ENCODE measurements at regions not wholly inside any gene's neighbourhood (a gene's known extent, or its start where the extent isn't known, plus 50 kb on each side); places are given as distances from the start of the nearest gene placed in this dataset.

DNA sequence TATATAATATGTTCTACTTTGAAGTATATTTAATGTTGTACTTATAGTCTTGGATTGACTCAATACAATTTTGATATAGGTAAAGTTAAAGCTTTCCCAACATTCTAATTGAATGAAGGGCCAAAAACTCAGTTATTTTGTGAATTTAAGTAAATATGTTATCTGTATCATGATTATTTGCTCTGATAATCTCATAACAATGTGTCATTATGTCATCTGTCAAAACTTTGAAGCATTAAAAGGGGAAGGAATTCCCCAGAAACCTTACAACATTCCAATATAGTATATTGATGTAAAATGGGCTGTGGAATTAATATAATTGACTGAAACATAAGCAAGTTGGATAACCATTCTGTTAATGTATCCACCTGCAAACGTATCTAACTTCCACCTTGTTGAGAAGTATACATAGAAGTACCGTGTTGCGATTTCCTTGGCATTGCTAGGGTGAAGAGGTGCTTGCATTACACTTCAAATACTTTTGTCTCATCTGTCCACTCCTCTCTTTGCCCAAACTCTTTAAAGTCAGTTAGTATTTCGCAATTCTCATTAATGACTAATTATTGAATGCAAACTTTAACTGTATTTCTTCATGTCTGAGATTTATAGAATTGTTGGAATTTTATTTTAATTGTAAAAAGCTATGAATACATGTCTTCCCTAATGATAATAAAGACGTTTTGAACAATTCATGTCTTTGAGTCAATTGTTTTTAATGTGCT is 1982.1 kb upstream of the ADGRL3 start:
- intact Hi-C loops (cut with DNase I): no loop called here
- no peak for DNase-seq (ENCODE audit: low spot score)

DNA sequence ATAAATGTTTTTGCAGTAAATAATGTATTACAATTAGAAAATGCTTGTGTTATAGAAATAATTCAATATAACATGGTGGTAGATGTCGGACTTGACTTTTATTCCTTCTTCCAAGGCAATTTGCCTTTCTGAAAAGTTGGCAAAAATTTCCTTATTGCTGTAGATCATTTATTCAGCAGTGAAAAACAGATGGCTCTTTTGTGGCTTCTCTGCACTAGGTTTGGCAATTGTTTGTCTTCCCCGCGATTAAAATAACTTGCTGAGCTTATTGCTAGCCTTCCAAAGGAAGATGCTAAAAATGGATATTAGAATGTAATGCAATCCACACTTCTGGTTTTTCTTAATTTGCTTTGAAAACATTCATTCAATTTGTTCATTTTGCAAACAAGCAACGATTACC is 1977.9 kb upstream of the ADGRL3 start:
- intact Hi-C loops (cut with DNase I): no loop called here
- DNase-seq (ENCODE audit: low spot score): no peak

DNA sequence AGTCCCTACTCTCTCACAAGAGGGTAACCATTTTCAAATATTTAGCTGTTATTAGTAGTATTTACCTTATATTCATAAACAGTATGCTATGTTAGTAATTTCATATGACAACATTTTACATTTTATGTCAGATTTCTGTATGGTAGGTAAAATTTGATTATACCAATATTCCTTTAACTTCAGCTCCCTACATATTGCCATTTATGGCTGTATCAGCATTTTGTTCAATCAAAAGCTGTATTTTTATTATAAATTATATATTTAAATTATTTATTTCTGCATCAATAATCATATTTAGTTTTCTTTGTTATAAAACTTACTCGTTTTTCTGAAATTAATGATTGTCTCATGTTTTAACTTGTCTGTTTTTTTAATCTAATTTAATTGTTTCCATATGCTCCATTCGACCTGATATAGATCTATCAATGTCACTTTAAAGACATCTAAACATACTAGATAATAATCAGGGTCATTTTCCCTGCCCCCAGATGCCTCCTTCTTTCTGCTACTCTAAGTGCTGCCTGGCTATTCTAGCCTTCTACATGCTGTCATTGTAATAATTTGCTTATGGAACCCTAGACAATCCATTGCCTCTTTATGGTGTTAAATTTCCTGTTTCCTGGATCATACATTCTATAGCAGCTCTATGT is 1976.7 kb upstream of the ADGRL3 start:
- intact Hi-C loops (cut with DNase I): no loop called here
- DNase-seq (ENCODE audit: low spot score): no peak

DNA sequence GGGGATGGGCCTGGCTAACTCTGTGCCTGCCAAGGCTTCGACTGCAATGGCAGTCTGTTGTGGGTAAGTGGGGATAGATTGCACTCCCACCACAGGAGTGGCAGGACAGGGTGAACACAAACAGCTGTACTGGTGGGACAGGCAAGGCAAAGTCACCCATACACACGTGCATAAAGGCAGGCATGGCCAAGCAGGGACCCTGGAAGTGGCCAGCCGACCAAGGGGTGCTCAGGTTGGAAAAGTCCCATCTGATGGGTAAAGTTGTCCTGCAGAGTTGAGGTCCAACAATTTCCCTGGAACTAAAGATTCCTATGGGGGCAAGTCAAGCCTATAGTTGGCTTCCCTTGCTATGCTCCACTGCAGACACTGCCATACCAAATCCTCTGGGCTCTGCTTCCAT is 1961.9 kb upstream of the ADGRL3 start:
- no peak for DNase-seq (ENCODE audit: low spot score)
- intact Hi-C loops (cut with DNase I): no loop called here

DNA sequence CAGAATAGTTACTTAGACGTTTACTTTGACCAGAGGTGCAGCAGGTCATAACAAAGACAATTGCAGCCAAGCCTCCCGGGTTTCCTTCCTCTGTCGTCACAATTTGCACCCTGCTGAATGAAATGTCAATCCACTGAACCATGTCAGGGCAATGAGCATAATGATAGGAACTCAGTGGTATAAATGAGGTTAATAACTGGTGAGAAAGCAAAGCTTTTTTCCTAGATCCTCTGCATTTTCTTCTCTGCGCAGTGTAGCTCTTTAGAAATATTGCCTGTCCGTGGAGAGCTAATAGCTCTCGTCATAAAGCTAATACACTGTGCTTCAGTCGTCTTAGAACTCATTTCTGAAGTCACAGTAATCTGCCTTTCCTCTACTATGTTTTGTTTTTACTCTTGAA is 1960.1 kb upstream of the ADGRL3 start:
- no peak for DNase-seq (ENCODE audit: low spot score)
- intact Hi-C loops (cut with DNase I): no loop called here

DNA sequence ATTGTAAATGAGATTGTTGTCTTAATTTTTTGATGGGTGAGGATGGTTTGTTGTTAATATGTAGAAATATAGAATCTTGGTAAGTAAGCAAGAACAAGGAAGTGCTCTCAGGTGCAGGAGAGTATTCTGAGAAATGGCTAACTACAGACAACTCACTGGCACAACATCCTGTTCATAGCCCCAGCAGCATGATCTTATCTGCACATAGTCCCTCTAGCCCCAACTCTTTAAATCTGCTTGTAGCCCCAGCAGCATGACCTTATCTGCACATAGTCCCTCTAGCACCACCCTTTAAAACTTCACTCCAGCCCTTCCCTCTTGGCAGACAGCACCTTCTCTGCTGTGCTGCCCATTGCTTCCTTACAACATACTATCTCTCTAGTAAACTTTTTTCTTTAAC is 1957.1 kb upstream of the ADGRL3 start:
- DNase-seq (ENCODE audit: low spot score): no peak
- intact Hi-C loops (cut with DNase I): no loop called here

DNA sequence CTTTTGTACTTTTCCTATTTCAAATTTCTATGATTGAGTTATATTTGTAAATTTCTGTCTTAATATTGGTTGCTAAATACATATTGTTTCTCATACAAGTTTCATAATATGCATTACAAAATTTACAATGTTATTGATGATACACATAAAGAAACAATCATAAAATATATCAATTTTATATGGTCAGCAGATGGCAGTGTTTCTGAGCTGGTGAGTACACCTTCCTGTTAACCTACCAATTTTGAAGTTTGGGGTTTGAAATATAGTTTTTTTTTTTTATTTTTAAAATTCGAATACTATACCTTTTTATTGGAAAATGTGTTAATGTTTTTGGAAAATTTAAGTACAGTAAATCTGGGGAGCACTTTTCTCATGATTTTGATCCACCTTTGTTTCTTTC is 1953.1 kb upstream of the ADGRL3 start:
- DNase-seq (ENCODE audit: low spot score): no peak
- intact Hi-C loops (cut with DNase I): no loop called here

DNA sequence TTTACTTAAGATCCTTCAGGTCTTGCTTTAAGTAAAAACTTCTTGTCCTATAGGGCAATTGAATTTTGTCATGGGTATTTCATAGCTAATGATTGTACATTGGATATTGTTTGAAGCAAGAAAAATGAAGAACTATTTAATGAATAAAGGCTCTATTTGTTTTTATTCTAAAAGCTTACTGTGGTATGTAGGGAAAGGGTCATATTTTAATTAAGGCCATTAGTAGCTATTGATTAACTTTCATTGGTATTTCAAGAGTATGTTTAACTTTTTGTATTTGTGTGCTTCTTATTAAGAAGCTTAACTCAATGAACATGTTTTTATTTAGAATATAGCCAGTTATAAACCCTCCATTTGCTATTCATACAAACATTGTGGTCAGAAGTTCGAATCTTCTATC is 1951.8 kb upstream of the ADGRL3 start:
- DNase-seq (ENCODE audit: low spot score): no peak
- intact Hi-C loops (cut with DNase I): no loop called here

DNA sequence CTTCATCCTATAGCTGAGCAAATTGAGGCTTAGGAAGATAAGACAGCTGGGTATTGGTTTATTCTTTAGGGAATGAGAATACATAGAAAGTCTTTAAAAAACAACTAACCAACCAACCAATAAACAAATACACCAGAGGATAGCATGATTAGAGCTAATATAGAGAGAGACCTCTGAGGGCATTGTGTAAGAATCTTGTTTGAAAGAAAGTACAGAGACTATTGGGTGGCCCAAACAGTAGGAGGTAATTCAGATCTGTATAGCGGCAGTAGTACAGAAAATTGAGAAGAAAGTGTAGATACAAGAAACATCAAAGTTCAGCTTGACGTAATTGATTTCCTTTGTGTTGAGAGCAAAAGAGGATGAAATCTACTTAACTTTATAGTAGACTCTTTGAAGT is 1951.0 kb upstream of the ADGRL3 start:
- DNase-seq (ENCODE audit: low spot score): no peak
- intact Hi-C loops (cut with DNase I): no loop called here

DNA sequence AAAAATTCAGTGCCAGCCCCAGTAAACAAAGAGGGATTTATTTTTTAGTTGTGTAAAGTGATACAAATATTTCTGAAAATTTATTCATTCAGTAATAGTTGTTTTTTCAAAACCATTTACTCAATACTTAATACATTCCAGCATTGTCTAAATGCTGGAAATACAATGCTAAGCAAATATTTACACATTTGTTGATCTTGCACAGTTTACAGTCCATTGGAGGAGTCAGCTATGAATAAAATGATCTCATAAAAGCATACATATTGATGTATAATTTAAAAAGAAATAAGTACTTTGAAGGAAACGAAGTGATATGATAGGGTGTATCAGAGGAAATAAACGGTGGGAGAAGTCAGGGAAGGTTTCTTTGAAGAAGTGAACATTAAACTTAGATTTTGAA is 1942.1 kb upstream of the ADGRL3 start:
- intact Hi-C loops (cut with DNase I): no loop called here
- no peak for DNase-seq (ENCODE audit: low spot score)

DNA sequence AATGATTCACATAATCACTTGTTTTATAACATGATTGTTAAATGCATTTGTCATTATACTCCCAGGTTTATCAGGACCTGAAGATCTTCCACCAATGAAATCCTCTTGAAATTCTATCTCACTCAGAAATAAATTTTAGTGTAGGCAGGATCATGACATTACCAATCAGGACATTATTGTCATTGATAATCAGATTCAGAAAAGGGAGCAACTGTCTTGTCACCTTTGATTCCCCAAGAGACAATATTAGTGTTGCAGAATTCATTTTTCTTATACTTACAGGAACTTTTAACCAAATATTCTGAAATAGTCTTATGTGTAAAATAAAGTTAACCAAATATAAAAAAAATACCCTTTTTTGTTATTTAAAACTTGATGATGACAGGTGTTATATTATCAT is 1892.5 kb upstream of the ADGRL3 start:
- intact Hi-C loops (cut with DNase I): no loop called here
- no peak for DNase-seq (ENCODE audit: low spot score)

DNA sequence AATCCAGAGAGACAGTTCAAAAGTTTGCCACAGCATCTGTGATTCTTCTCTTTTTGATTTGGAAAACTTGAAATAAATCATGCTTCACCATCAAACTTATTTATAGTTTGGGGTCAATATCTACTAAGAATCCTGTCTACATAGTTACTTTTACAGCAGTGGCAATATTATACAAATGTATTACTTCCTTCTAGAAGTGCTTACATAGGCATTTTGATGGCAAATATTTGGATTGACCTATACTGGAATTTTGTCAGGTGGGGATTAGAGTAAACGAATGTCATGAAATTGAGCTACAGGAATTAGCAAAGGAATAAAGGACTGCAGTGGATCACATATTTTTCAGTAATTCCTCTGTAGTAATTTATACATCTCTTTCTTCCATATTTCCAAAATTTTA is 1885.5 kb upstream of the ADGRL3 start:
- no peak for DNase-seq (ENCODE audit: low spot score)
- intact Hi-C loops (cut with DNase I): no loop called here

DNA sequence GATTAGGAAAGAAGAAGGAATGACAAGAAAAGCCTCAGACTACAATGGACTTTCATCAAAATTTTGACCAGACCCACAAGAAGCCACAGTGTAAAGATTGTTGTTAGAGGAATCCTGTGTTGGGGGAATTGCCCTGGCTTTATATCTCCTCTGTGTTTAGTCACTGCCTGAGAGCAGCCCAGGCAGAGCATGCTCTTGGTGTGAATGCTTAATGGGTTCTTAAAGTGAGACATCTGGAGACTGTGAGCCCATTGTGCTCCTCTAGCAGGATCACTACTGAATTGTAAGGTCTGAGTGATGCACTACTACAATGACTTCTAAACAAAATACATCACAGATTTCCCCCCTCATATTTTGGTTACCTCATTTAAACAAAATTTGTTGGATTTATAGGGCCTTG is 1860.5 kb upstream of the ADGRL3 start:
- intact Hi-C loops (cut with DNase I): no loop called here

DNA sequence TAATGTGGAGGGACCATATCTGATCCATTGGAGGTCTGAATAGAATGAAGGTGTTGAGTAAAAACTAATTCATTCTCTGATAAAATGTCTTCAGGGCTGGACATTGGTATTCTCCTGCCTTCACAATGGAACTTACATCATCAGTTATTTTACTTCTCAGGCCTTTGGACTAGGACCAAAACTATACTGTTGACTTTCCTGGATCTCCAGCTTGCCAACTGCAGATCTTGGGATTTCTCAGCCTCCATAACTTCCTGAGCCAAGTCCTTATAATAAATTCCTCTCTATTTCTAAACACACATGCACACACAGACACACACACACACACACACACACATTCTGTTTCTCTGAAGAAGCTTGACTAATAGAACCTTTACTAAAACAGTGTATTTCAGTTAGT is 1858.6 kb upstream of the ADGRL3 start:
- no peak for DNase-seq (ENCODE audit: low spot score)
- intact Hi-C loops (cut with DNase I): no loop called here

More for the DNA sequence above, 1860.5 kb upstream of the ADGRL3 start:
- DNase-seq (ENCODE audit: low spot score): no peak

DNA sequence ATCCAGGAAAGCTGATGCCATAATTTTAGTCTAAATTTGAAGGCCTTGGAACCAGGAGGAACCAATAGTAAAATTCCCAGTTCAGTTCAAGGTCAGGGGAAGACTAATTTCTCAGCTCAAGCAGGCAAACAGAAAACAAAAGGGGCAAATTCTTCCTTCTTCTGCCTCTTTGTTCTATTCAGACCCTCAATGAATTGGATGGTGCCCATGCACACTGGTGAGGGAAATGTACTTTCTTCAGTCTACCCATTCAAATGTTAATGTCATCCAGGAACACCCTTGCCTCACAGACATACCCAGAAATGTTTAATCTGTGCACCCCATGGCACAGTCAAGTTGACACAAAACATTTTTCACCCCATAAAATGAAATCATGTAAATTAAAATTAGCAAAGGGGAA is 1851.2 kb upstream of the ADGRL3 start:
- no peak for DNase-seq (ENCODE audit: low spot score)
- intact Hi-C loops (cut with DNase I): no loop called here

DNA sequence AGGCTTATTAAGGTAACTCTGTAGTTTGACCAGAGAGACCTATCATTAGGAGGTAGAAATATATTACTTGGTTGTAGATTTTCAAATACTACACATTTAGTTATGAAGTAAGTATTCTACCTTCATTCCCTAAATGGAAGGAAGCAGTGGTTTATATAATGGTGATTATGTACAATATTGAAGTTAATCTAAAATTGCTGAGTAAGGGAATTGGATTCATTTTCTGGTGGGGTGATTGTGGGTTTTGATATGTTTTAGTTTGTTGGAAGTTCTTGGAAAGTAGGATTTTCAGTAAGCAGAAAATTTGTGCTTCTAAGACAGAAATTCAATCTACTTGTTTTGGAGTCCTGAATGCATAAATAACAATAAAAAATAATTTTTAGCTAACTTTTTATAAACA is 1830.9 kb upstream of the ADGRL3 start:
- intact Hi-C loops (cut with DNase I): no loop called here
- no peak for DNase-seq (ENCODE audit: low spot score)

DNA sequence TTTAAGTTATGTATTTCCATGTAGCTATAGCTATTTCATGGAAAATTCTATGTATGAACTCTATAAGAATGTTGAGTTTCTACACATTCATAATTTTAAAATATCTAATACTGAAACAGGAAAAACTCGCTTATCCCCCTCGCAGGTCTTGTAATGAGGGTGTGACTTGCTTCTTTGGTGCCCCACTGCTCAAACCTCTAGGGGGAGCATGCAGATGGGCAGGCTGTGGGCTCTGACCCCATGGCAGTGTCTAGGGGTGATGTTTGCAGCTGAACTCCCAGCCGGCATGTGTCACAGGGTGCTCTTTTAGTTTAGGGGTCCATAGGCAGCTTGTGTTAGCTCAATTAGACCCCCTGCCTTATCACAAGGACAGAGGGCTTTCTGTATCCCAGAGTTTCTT is 1825.7 kb upstream of the ADGRL3 start:
- no peak for DNase-seq (ENCODE audit: low spot score)
- intact Hi-C loops (cut with DNase I): no loop called here

DNA sequence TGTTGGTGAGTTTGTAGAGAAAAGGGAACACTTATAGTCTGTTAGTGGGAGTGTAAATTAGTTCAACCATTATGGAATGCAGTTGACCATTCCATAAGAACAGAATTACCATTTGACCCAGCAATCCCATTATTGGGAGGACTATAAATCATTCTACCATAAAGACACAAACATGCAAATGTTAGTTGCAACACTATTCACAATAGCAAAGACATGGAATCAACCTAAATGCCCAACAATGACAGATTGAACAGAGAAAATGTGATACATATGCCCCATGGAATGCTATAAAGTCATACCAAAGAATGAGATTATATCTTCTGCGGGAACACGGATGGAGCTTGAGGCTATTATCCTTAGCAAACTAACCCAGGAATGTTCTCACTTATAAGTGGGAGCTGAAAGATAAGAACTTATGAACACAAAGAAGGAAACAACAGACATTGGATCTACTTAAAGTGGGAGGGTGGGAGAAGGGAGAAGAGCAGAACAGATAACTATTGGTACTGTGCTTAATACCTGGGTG is 1819.2 kb upstream of the ADGRL3 start:
- DNase-seq (ENCODE audit: low spot score): no peak
- intact Hi-C loops (cut with DNase I): no loop called here

DNA sequence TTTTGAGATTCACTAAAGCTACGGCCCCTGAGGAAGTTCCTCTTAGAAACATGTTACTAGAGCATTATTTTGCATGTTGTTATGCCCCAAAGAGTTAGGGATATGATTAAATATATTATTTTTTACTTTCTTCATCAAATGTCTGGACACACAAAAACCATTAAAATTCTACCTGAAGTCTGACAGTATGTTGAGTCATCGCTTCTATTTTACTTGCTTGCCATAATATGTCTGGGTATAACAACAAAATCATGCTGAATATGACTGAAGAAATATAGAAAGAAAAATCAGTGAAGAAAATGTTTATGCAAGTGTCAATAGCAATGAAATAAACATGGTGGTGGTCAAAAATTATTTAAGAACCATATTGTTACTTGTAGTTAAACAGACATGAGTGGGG is 1818.5 kb upstream of the ADGRL3 start:
- intact Hi-C loops (cut with DNase I): no loop called here
- no peak for DNase-seq (ENCODE audit: low spot score)

DNA sequence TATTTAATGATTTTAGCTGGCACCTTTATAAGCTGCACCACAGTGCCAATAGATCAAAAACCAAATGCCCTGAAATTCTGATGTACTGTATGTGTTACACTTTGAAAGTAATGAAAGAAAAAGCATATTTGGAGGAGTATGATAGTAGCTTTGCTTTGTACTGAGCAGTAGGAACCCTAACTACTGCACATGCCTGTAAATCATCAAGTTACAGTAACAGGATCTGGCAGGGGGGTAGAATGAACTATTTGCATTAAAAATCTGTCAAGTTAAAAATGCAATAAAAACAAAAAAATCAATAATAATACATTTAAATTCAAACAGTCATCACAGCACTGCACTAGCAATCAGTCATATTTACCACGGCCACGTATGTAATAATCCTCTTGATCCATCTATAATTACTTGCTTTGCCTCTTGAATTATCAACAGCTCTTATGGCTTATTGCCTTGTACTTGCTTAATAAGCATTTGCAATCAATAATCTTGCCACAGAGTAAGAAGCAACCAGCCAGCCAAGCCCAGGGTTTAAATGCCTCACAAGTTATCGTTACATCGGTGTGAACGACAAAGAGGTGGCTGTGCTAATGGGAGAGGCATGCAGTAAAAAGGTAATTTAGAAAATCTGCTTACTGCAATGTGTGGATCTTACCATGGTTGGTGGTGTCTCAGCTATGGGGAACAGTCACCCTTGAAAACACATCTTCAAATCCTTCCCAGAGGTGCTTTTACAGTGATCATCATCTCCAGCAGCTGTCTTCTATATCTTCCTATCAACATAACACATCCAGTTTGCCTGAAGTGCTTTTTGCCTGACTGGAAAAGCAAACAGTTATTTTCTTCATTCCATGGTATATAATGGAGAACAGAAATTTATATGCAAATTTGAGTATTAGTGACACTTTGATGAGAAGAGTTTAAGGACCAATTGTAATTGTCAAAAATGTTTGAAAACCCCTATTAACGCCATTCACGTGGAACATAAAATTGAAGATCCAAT is 1812.1 kb upstream of the ADGRL3 start:
- DNase-seq (ENCODE audit: low spot score): no peak
- intact Hi-C loops (cut with DNase I): no loop called here
